GM21515 (cell line): ENCODE measurements at regions not wholly inside any gene's neighbourhood (a gene's known extent, or its start where the extent isn't known, plus 50 kb on each side); places are given as distances from the start of the nearest gene placed in this dataset.
"Not testable (repeated sequence)": the region's sequence is repeated elsewhere in the genome, so short reads cannot be mapped to it uniquely, and the experiment has no call there.

Source experiments
- ATAC-seq: cut with Tn5 transposase; IDR thresholded peaks from one replicate; pipeline ENCODE4 v1.9.1; 2021; ENCODE audit not compliant: unreplicated experiment

- ATAC-seq: no peak
These were observed 184.4 kb downstream of the SHOX2 start for GRCh38 chr3:157921811-157922210.

- ATAC-seq: no peak
These were observed 185.2 kb downstream of the SHOX2 start for GRCh38 chr3:157920822-157921700.

GRCh38 chr3:157919319-157919887 is 186.8 kb downstream of the SHOX2 start:
- no peak for ATAC-seq

GRCh38 chr3:157918402-157918801 is 187.8 kb downstream of the SHOX2 start:
- ATAC-seq: no peak

- no peak for ATAC-seq
These were observed 189.5 kb downstream of the SHOX2 start for GRCh38 chr3:157916672-157917071.

- no peak for ATAC-seq
These were observed 191.3 kb downstream of the SHOX2 start for GRCh38 chr3:157914882-157915281.

GRCh38 chr3:157913741-157914150 is 192.5 kb downstream of the SHOX2 start:
- ATAC-seq: no peak

- no peak for ATAC-seq
These were observed 193.4 kb downstream of the SHOX2 start for GRCh38 chr3:157912514-157913451.

GRCh38 chr3:157906627-157907026 is 199.6 kb downstream of the SHOX2 start:
- ATAC-seq: no peak

GRCh38 chr3:157905885-157906284 is 200.3 kb downstream of the SHOX2 start:
- no peak for ATAC-seq

GRCh38 chr3:157902680-157903079 is 203.5 kb downstream of the SHOX2 start:
- not testable (repeated sequence) for ATAC-seq

GRCh38 chr3:157888040-157888439 is 218.2 kb downstream of the SHOX2 start:
- no peak for ATAC-seq

GRCh38 chr3:157876556-157876955 is 229.7 kb downstream of the SHOX2 start:
- ATAC-seq: no peak

GRCh38 chr3:157872902-157873301 is 233.3 kb downstream of the SHOX2 start:
- ATAC-seq: no peak

- no peak for ATAC-seq
These were observed 234.3 kb downstream of the SHOX2 start for GRCh38 chr3:157871838-157872460.

- ATAC-seq: no peak
These were observed 235.0 kb downstream of the SHOX2 start for GRCh38 chr3:157871248-157871647.

GRCh38 chr3:157868946-157869345 is 237.3 kb downstream of the SHOX2 start:
- ATAC-seq: no peak

- no peak for ATAC-seq
These were observed 238.0 kb downstream of the SHOX2 start for GRCh38 chr3:157868196-157868595.

GRCh38 chr3:157865352-157866000 is 240.7 kb downstream of the SHOX2 start:
- ATAC-seq: peak; percentile 89

- ATAC-seq: no peak
These were observed 245.0 kb downstream of the SHOX2 start for GRCh38 chr3:157861076-157861765.
